ENCODE measurements at regions not wholly inside any gene's neighbourhood (a gene's known extent, or its start where the extent isn't known, plus 50 kb on each side); places are given as distances from the start of the nearest gene placed in this dataset.
"Not testable (repeated sequence)": the region's sequence is repeated elsewhere in the genome, so short reads cannot be mapped to it uniquely, and the experiment has no call there.

GRCh38 chr6:164602415-164602814 lies 707.0 kb downstream of the C6orf118 start:
- not testable (repeated sequence) for H3K9me3 ChIP-seq (ENCODE audit: control insufficient read depth, low read length); H3K18ac ChIP-seq (ENCODE audit: low read depth in 1 of 2, low read length in 2 of 2); H3K9ac ChIP-seq (ENCODE audit: low read length); H3K14ac ChIP-seq (ENCODE audit: low read length in 2 of 2); H2AFZ ChIP-seq (ENCODE audit: low read depth, low read length); H3K27ac ChIP-seq (ENCODE audit: low read length, poor library complexity, severe bottlenecking); H3K4me1 ChIP-seq (ENCODE audit: control insufficient read depth, insufficient read depth, low read depth, low read length); H3K23ac ChIP-seq (ENCODE audit: low read length in 2 of 2); H2BK120ac ChIP-seq (ENCODE audit: low read depth, low read length); H3K27me3 ChIP-seq (ENCODE audit: control insufficient read depth in 1 of 2, insufficient read depth in 1 of 2, low read length in 2 of 2); H2BK15ac ChIP-seq (ENCODE audit: low read depth, poor library complexity, severe bottlenecking); H2BK5ac ChIP-seq (ENCODE audit: low read depth, low read length, poor library complexity, severe bottlenecking); H3K79me1 ChIP-seq (replicated peaks; ENCODE audit: low read length, poor library complexity, severe bottlenecking); H3K4ac ChIP-seq (ENCODE audit: low read depth in 1 of 2, low read length in 2 of 2); DNase-seq; H2BK12ac ChIP-seq (ENCODE audit: low read length in 2 of 2); H3K4me2 ChIP-seq (ENCODE audit: low read length, poor library complexity, severe bottlenecking); H2AK5ac ChIP-seq (ENCODE audit: low read length, severe bottlenecking); H4K8ac ChIP-seq (ENCODE audit: low read length); H3K4me3 ChIP-seq (ENCODE audit: insufficient read depth in 1 of 2, low read depth in 1 of 2, low read length in 2 of 2); H3K36me3 ChIP-seq (ENCODE audit: control insufficient read depth in 1 of 2, insufficient read depth in 2 of 2, low read depth in 1 of 2, low read length in 2 of 2); H4K91ac ChIP-seq (ENCODE audit: low read length)
- 95% methylated on average over 15 of the region's 15 CpGs for WGBS

GRCh38 chr6:164581563-164581962 lies 727.8 kb downstream of the C6orf118 start:
- no peaks in the 10 kb centered on the region for H3K27me3 ChIP-seq (ENCODE audit: control insufficient read depth in 1 of 2, insufficient read depth in 1 of 2, low read length in 2 of 2)
- no peak overlapping the region for H2AK5ac ChIP-seq (ENCODE audit: low read length, severe bottlenecking)
- H3K27ac ChIP-seq (ENCODE audit: low read length, poor library complexity, severe bottlenecking) = no peak overlapping the region
- H2AFZ ChIP-seq (ENCODE audit: low read depth, low read length) = no peak overlapping the region
- H3K18ac ChIP-seq (ENCODE audit: low read depth in 1 of 2, low read length in 2 of 2) = no peak overlapping the region
- H3K36me3 ChIP-seq (ENCODE audit: control insufficient read depth in 1 of 2, insufficient read depth in 2 of 2, low read depth in 1 of 2, low read length in 2 of 2) = no peaks in the 10 kb centered on the region
- H3K4me3 ChIP-seq (ENCODE audit: insufficient read depth in 1 of 2, low read depth in 1 of 2, low read length in 2 of 2) = no peak overlapping the region
- no peak overlapping the region for H2BK15ac ChIP-seq (ENCODE audit: low read depth, poor library complexity, severe bottlenecking)
- no peak overlapping the region for H4K8ac ChIP-seq (ENCODE audit: low read length)
- no peak overlapping the region for H3K4me2 ChIP-seq (ENCODE audit: low read length, poor library complexity, severe bottlenecking)
- H2BK120ac ChIP-seq (ENCODE audit: low read depth, low read length) = no peak overlapping the region
- no peak overlapping the region for H2BK5ac ChIP-seq (ENCODE audit: low read depth, low read length, poor library complexity, severe bottlenecking)
- no peak overlapping the region for H3K14ac ChIP-seq (ENCODE audit: low read length in 2 of 2)
- H3K79me1 ChIP-seq (replicated peaks; ENCODE audit: low read length, poor library complexity, severe bottlenecking) = no peaks in the 10 kb centered on the region
- peaks cover 25% of the 10 kb centered on the region for H3K9me3 ChIP-seq (ENCODE audit: control insufficient read depth, low read length)
- H3K23ac ChIP-seq (ENCODE audit: low read length in 2 of 2) = no peak overlapping the region
- no peak overlapping the region for H2BK12ac ChIP-seq (ENCODE audit: low read length in 2 of 2)
- H3K9ac ChIP-seq (ENCODE audit: low read length) = no peak overlapping the region
- no peak overlapping the region for H3K4ac ChIP-seq (ENCODE audit: low read depth in 1 of 2, low read length in 2 of 2)
- no peaks in the 10 kb centered on the region for H3K4me1 ChIP-seq (ENCODE audit: control insufficient read depth, insufficient read depth, low read depth, low read length)
- DNase-seq = no peak
- no peak overlapping the region for H4K91ac ChIP-seq (ENCODE audit: low read length)
- WGBS = 52% methylated on average over 4 of the region's 4 CpGs

GRCh38 chr6:164579035-164579434 lies 730.4 kb downstream of the C6orf118 start:
- H4K8ac ChIP-seq (ENCODE audit: low read length) = no peak overlapping the region
- H3K4me1 ChIP-seq (ENCODE audit: control insufficient read depth, insufficient read depth, low read depth, low read length) = no peaks in the 10 kb centered on the region
- H3K4me3 ChIP-seq (ENCODE audit: insufficient read depth in 1 of 2, low read depth in 1 of 2, low read length in 2 of 2) = no peak overlapping the region

GRCh38 chr6:164578616-164579015 lies 730.8 kb downstream of the C6orf118 start:
- Histone ChIP-seq H4K8ac (ENCODE audit: low read length) (no peak overlapping the region), H3K27ac (ENCODE audit: low read length, poor library complexity, severe bottlenecking) (no peak overlapping the region), H3K4me3 (ENCODE audit: insufficient read depth in 1 of 2, low read depth in 1 of 2, low read length in 2 of 2) (no peak overlapping the region), H3K4me2 (ENCODE audit: low read length, poor library complexity, severe bottlenecking) (no peak overlapping the region), H3K27me3 (ENCODE audit: control insufficient read depth in 1 of 2, insufficient read depth in 1 of 2, low read length in 2 of 2) (no peaks in the 10 kb centered on the region), H3K9ac (ENCODE audit: low read length) (no peak overlapping the region), H2AFZ (ENCODE audit: low read depth, low read length) (no peak overlapping the region), H2AK5ac (ENCODE audit: low read length, severe bottlenecking) (no peak overlapping the region), H3K18ac (ENCODE audit: low read depth in 1 of 2, low read length in 2 of 2) (no peak overlapping the region), H3K79me1 (replicated peaks; ENCODE audit: low read length, poor library complexity, severe bottlenecking) (no peaks in the 10 kb centered on the region), H3K23ac (ENCODE audit: low read length in 2 of 2) (no peak overlapping the region), H2BK5ac (ENCODE audit: low read depth, low read length, poor library complexity, severe bottlenecking) (no peak overlapping the region), H3K14ac (ENCODE audit: low read length in 2 of 2) (no peak overlapping the region), H3K9me3 (ENCODE audit: control insufficient read depth, low read length) (peaks cover 25% of the 10 kb centered on the region), H3K36me3 (ENCODE audit: control insufficient read depth in 1 of 2, insufficient read depth in 2 of 2, low read depth in 1 of 2, low read length in 2 of 2) (no peaks in the 10 kb centered on the region), H2BK120ac (ENCODE audit: low read depth, low read length) (no peak overlapping the region), H3K4ac (ENCODE audit: low read depth in 1 of 2, low read length in 2 of 2) (no peak overlapping the region), H2BK12ac (ENCODE audit: low read length in 2 of 2) (no peak overlapping the region), H3K4me1 (ENCODE audit: control insufficient read depth, insufficient read depth, low read depth, low read length) (no peaks in the 10 kb centered on the region), H2BK15ac (ENCODE audit: low read depth, poor library complexity, severe bottlenecking) (no peak overlapping the region), H4K91ac (ENCODE audit: low read length) (no peak overlapping the region)
- 43% methylated on average over 2 of the region's 3 CpGs for WGBS
- no peak for DNase-seq

More at GRCh38 chr6:164579035-164579434, 730.4 kb downstream of the C6orf118 start:
- Histone ChIP-seq H2AK5ac (ENCODE audit: low read length, severe bottlenecking) (no peak overlapping the region), H2BK15ac (ENCODE audit: low read depth, poor library complexity, severe bottlenecking) (no peak overlapping the region), H2BK12ac (ENCODE audit: low read length in 2 of 2) (no peak overlapping the region), H3K27me3 (ENCODE audit: control insufficient read depth in 1 of 2, insufficient read depth in 1 of 2, low read length in 2 of 2) (no peaks in the 10 kb centered on the region), H2AFZ (ENCODE audit: low read depth, low read length) (no peak overlapping the region), H3K4me2 (ENCODE audit: low read length, poor library complexity, severe bottlenecking) (no peak overlapping the region), H3K36me3 (ENCODE audit: control insufficient read depth in 1 of 2, insufficient read depth in 2 of 2, low read depth in 1 of 2, low read length in 2 of 2) (no peaks in the 10 kb centered on the region), H3K79me1 (replicated peaks; ENCODE audit: low read length, poor library complexity, severe bottlenecking) (no peaks in the 10 kb centered on the region), H3K18ac (ENCODE audit: low read depth in 1 of 2, low read length in 2 of 2) (no peak overlapping the region), H2BK5ac (ENCODE audit: low read depth, low read length, poor library complexity, severe bottlenecking) (no peak overlapping the region), H3K23ac (ENCODE audit: low read length in 2 of 2) (no peak overlapping the region), H2BK120ac (ENCODE audit: low read depth, low read length) (no peak overlapping the region), H3K9ac (ENCODE audit: low read length) (no peak overlapping the region), H3K9me3 (ENCODE audit: control insufficient read depth, low read length) (peaks cover 25% of the 10 kb centered on the region), H3K14ac (ENCODE audit: low read length in 2 of 2) (no peak overlapping the region), H3K4ac (ENCODE audit: low read depth in 1 of 2, low read length in 2 of 2) (no peak overlapping the region), H4K91ac (ENCODE audit: low read length) (no peak overlapping the region), H3K27ac (ENCODE audit: low read length, poor library complexity, severe bottlenecking) (no peak overlapping the region)
- WGBS = 57% methylated on average over 2 of the region's 3 CpGs
- no peak for DNase-seq
